GM19328 (cell line): ENCODE measurements at regions not wholly inside any gene's neighbourhood (a gene's known extent, or its start where the extent isn't known, plus 50 kb on each side); places are given as distances from the start of the nearest gene placed in this dataset.

Source experiments
- ATAC-seq: cut with Tn5 transposase; IDR thresholded peaks from one replicate; pipeline ENCODE4 v1.9.1; 2021; ENCODE audit warnings: mild to moderate bottlenecking, moderate library complexity; ENCODE audit not compliant: unreplicated experiment

- ATAC-seq = no peak
Observed at GRCh38 chr2:14114275-14114674, 518.2 kb upstream of the LRATD1 start.

- no peak for ATAC-seq
Observed at GRCh38 chr2:14120376-14120775, 512.1 kb upstream of the LRATD1 start.

- ATAC-seq = no peak
Observed at GRCh38 chr2:14123436-14124103, 508.9 kb upstream of the LRATD1 start.

- ATAC-seq = no peak
Observed at GRCh38 chr2:14125624-14126293, 506.8 kb upstream of the LRATD1 start.

GRCh38 chr2:14126846-14127245 lies 505.7 kb upstream of the LRATD1 start:
- ATAC-seq = no peak

GRCh38 chr2:14127765-14128164 lies 504.8 kb upstream of the LRATD1 start:
- no peak for ATAC-seq

GRCh38 chr2:14132386-14132785 lies 500.1 kb upstream of the LRATD1 start:
- ATAC-seq = no peak

GRCh38 chr2:14134771-14135170 lies 497.7 kb upstream of the LRATD1 start:
- ATAC-seq = no peak

GRCh38 chr2:14136030-14136429 lies 496.5 kb upstream of the LRATD1 start:
- ATAC-seq = no peak

GRCh38 chr2:14137643-14138042 lies 494.9 kb upstream of the LRATD1 start:
- no peak for ATAC-seq

GRCh38 chr2:14140009-14140550 lies 492.4 kb upstream of the LRATD1 start:
- ATAC-seq = no peak

GRCh38 chr2:14143435-14143834 lies 489.1 kb upstream of the LRATD1 start:
- ATAC-seq = no peak

GRCh38 chr2:14148216-14148615 lies 484.3 kb upstream of the LRATD1 start:
- ATAC-seq = no peak

GRCh38 chr2:14157816-14158215 lies 474.7 kb upstream of the LRATD1 start:
- no peak for ATAC-seq

- ATAC-seq = no peak
Observed at GRCh38 chr2:14180333-14180732, 452.2 kb upstream of the LRATD1 start.

- no peak for ATAC-seq
Observed at GRCh38 chr2:14182227-14182946, 450.1 kb upstream of the LRATD1 start.

- no peak for ATAC-seq
Observed at GRCh38 chr2:14185906-14186305, 446.6 kb upstream of the LRATD1 start.

- ATAC-seq = no peak
Observed at GRCh38 chr2:14188446-14188845, 444.1 kb upstream of the LRATD1 start.

- no peak for ATAC-seq
Observed at GRCh38 chr2:14189929-14190328, 442.6 kb upstream of the LRATD1 start.

GRCh38 chr2:14194233-14194632 lies 438.3 kb upstream of the LRATD1 start:
- ATAC-seq = no peak

- ATAC-seq = no peak
Observed at GRCh38 chr2:14197293-14197692, 435.2 kb upstream of the LRATD1 start.

- no peak for ATAC-seq
Observed at GRCh38 chr2:14199040-14199439, 433.5 kb upstream of the LRATD1 start.
